Tibial nerve (tissue), 4 donors: ENCODE measurements at regions not wholly inside any gene's neighbourhood (a gene's known extent, or its start where the extent isn't known, plus 50 kb on each side); places are given as distances from the start of the nearest gene placed in this dataset.

Experiments
- CTCF ChIP-seq, 5 experiments: fragments of 200-600 bp in 3 of 5; fragments of 450-650 bp in 2 of 5; sonication (generic) in 3 of 5; IDR thresholded peaks; one replicate each; pipeline ENCODE4 v1.5.1; 2016 to 2019; ENCODE audit warnings: antibody characterized with exemption in 5 of 5, mild to moderate bottlenecking in 3 of 5, moderate library complexity in 2 of 5
- EP300 ChIP-seq, 2 donors: sonication (generic); formaldehyde crosslinking; IDR thresholded peaks; one replicate each; pipeline ENCODE4 v1.6.1; 2017; ENCODE audit warnings: antibody characterized with exemption in 2 of 2, mild to moderate bottlenecking in 1 of 2
- POLR2A ChIP-seq, 2 donors: fragments of 450-650 bp; IDR thresholded peaks; one replicate each; pipeline ENCODE4 v1.6.1; 2017; ENCODE audit warnings: antibody characterized with exemption in 2 of 2, mild to moderate bottlenecking in 2 of 2, moderate library complexity in 2 of 2

- TF ChIP-seq POLR2A (IDR thresholded peaks at IDR 0.05) = no peak
- no peak for TF ChIP-seq CTCF (IDR thresholded peaks at IDR 0.05)
- TF ChIP-seq EP300 (IDR thresholded peaks at IDR 0.05) = no peak
Measured at GRCh38 chr1:192061556-192061955, 96.7 kb upstream of the RGS18 start.
